ENCODE measurements at regions not wholly inside any gene's neighbourhood (a gene's known extent, or its start where the extent isn't known, plus 50 kb on each side); places are given as distances from the start of the nearest gene placed in this dataset.

- TF ChIP-seq CTCF (IDR thresholded peaks at IDR 0.05; ENCODE audit: poor library complexity) (no peak), EZH2 (IDR thresholded peaks at IDR 0.05; ENCODE audit: borderline replicate concordance) (no peak), EZH2phosphoT487 (IDR thresholded peaks at IDR 0.05; ENCODE audit: low read depth, severe bottlenecking, unreplicated experiment) (no peak)
Observed at GRCh38 chr6:108768166-108768555, 80.1 kb upstream of the ARMC2 start.

Data from hepatocyte (in vitro differentiated cells).